ENCODE measurements at regions not wholly inside any gene's neighbourhood (a gene's known extent, or its start where the extent isn't known, plus 50 kb on each side); places are given as distances from the start of the nearest gene placed in this dataset.

- TF ChIP-seq CTCF (IDR thresholded peaks at IDR 0.05) (no peak), RORB (CRISPR knock-in tag; IDR thresholded peaks at IDR 0.05) (no peak), ELF4 (CRISPR knock-in tag; IDR thresholded peaks at IDR 0.05; ENCODE audit: low read depth) (no peak), JAZF1 (CRISPR knock-in tag; IDR thresholded peaks at IDR 0.05) (no peak)
Observed at GRCh38 chr1:82221721-82222120, 421.0 kb downstream of the ADGRL2 start.
